Neural progenitor cell (in vitro differentiated cells): ENCODE measurements at regions not wholly inside any gene's neighbourhood (a gene's known extent, or its start where the extent isn't known, plus 50 kb on each side); places are given as distances from the start of the nearest gene placed in this dataset.

Experiments used
- DNase-seq: peaks from one replicate; pipeline ENCODE4 v3.0.0-alpha.2; 2016; ENCODE audit warnings: low spot score
- H2AFZ ChIP-seq: fragments of 200-600 bp; sonication (generic); replicated peaks from 2 replicates; pipeline ENCODE4 v1.6.1; 2016; ENCODE audit warnings: antibody characterized with exemption
- H3F3A ChIP-seq: fragments of 200-600 bp; sonication (generic); 2 replicates; pipeline ENCODE4 v1.6.1; 2016; ENCODE audit warnings: antibody characterized with exemption, low read depth
- H3K27ac ChIP-seq: fragments of 200-600 bp; sonication (generic); 2 replicates; pipeline ENCODE4 v1.5.1; 2016; ENCODE audit warnings: mild to moderate bottlenecking
- H3K27me3 ChIP-seq: fragments of 200-600 bp; sonication (generic); 2 replicates; pipeline ENCODE4 v1.6.1; 2016; ENCODE audit warnings: mild to moderate bottlenecking, moderate library complexity
- H3K36me3 ChIP-seq: fragments of 200-600 bp; sonication (generic); 2 replicates; pipeline ENCODE4 v1.5.1; 2016
- H3K4me1 ChIP-seq: fragments of 200-600 bp; sonication (generic); 2 replicates; pipeline ENCODE4 v1.6.1; 2016; ENCODE audit warnings: mixed run types
- H3K4me2 ChIP-seq: fragments of 200-600 bp; sonication (generic); 2 replicates; pipeline ENCODE4 v1.6.1; 2016
- H3K4me3 ChIP-seq: fragments of 200-600 bp; sonication (generic); 2 replicates; pipeline ENCODE4 v1.5.1; 2016
- H3K79me2 ChIP-seq: fragments of 200-600 bp; sonication (generic); 2 replicates; pipeline ENCODE4 v1.6.1; 2016; ENCODE audit warnings: low read depth
- H3K9ac ChIP-seq: fragments of 200-600 bp; sonication (generic); 2 replicates; pipeline ENCODE4 v1.6.1; 2016
- H3K9me3 ChIP-seq: fragments of 200-600 bp; sonication (generic); 2 replicates; pipeline ENCODE4 v1.5.1; 2016; ENCODE audit warnings: low read depth
- H4K20me1 ChIP-seq: fragments of 200-600 bp; sonication (generic); 2 replicates; pipeline ENCODE4 v1.6.1; 2016; ENCODE audit warnings: low read depth
- H3K27ac Mint-ChIP-seq: 3 replicates; pipeline ENCODE4 v1.8.0; 2021; ENCODE audit warnings: mixed read lengths
- H3K27me3 Mint-ChIP-seq: 2 replicates; pipeline ENCODE4 v1.8.0; 2022; ENCODE audit warnings: low read depth, mild to moderate bottlenecking, inconsistent platforms, moderate library complexity, mixed read lengths; ENCODE audit not compliant: insufficient read depth
- H3K36me3 Mint-ChIP-seq: 3 replicates; pipeline ENCODE4 v1.8.0; 2021; ENCODE audit warnings: mixed read lengths
- H3K4me1 Mint-ChIP-seq: 3 replicates; pipeline ENCODE4 v1.8.0; 2021; ENCODE audit warnings: mixed read lengths
- H3K4me3 Mint-ChIP-seq: 3 replicates; pipeline ENCODE4 v1.8.0; 2021; ENCODE audit warnings: mild to moderate bottlenecking, moderate library complexity, mixed read lengths
- H3K9me3 Mint-ChIP-seq: 3 replicates; pipeline ENCODE4 v1.8.0; 2020; ENCODE audit warnings: mixed read lengths
- CTCF ChIP-seq: fragments of 200-600 bp; sonication (generic); IDR thresholded peaks from 2 replicates; pipeline ENCODE4 v1.5.1; 2017; ENCODE audit warnings: antibody characterized with exemption, mild to moderate bottlenecking
- EZH2 ChIP-seq: fragments of 200-600 bp; sonication (generic); IDR thresholded peaks from 2 replicates; pipeline ENCODE4 v1.6.1; 2017; ENCODE audit warnings: antibody characterized with exemption, mild to moderate bottlenecking, moderate library complexity
- EZH2phosphoT487 ChIP-seq: fragments of 200-600 bp; sonication (generic); IDR thresholded peaks from 2 replicates; pipeline ENCODE4 v1.6.1; 2017; ENCODE audit warnings: antibody characterized with exemption

- Histone ChIP-seq H4K20me1 (no peaks in the 10 kb centered on the region), H3K4me1 (peaks cover 15% of the 10 kb centered on the region), H2AFZ (peak overlapping the region; percentile 34), H3K36me3 (no peaks in the 10 kb centered on the region), H3K4me3 (no peak overlapping the region), H3K4me2 (no peak overlapping the region), H3K9me3 (no peaks in the 10 kb centered on the region), H3K9ac (no peak overlapping the region), H3F3A (no peaks in the 10 kb centered on the region), H3K27me3 (no peaks in the 10 kb centered on the region), H3K79me2 (no peaks in the 10 kb centered on the region), H3K27ac (no peak overlapping the region)
- Mint-ChIP-seq H3K36me3 (no peaks in the 10 kb centered on the region), H3K9me3 (peaks cover 2% of the 10 kb centered on the region), H3K27me3 (no peaks in the 10 kb centered on the region), H3K4me3 (no peak overlapping the region), H3K27ac (no peak overlapping the region), H3K4me1 (peaks cover 43% of the 10 kb centered on the region)
- TF ChIP-seq EZH2phosphoT487 (no peak), EZH2 (no peak), CTCF (no peak)
- DNase-seq: no peak
Observed at GRCh38 chr3:89046661-89047060, 60.8 kb upstream of the EPHA3 start.

- no peaks in the 10 kb centered on the region for H3F3A ChIP-seq
- peaks cover 26% of the 10 kb centered on the region for H3K4me1 Mint-ChIP-seq
- no peak overlapping the region for H3K4me3 ChIP-seq
- H3K27me3 Mint-ChIP-seq: peaks cover 2% of the 10 kb centered on the region
- no peak overlapping the region for H3K27ac ChIP-seq
- TF ChIP-seq EZH2phosphoT487 (no peak), CTCF (peak; percentile 47)
- H3K9me3 Mint-ChIP-seq: peaks cover 2% of the 10 kb centered on the region
- no peaks in the 10 kb centered on the region for H4K20me1 ChIP-seq
- H3K79me2 ChIP-seq: no peaks in the 10 kb centered on the region
- H3K9ac ChIP-seq: no peak overlapping the region
- H3K27ac Mint-ChIP-seq: no peak overlapping the region
- H3K27me3 ChIP-seq: no peaks in the 10 kb centered on the region
- no peak overlapping the region for H3K4me3 Mint-ChIP-seq
- DNase-seq: peak; percentile 39
- no peak overlapping the region for H2AFZ ChIP-seq
- H3K4me2 ChIP-seq: no peak overlapping the region
- no peaks in the 10 kb centered on the region for H3K36me3 Mint-ChIP-seq
- no peaks in the 10 kb centered on the region for H3K4me1 ChIP-seq
- no peaks in the 10 kb centered on the region for H3K9me3 ChIP-seq
- H3K36me3 ChIP-seq: no peaks in the 10 kb centered on the region
Observed at GRCh38 chr3:89049119-89049518, 58.3 kb upstream of the EPHA3 start.

GRCh38 chr3:89052386-89052785, 55.0 kb upstream of the EPHA3 start:
- H3K27me3 ChIP-seq: no peaks in the 10 kb centered on the region
- H3K4me2 ChIP-seq: no peak overlapping the region
- Mint-ChIP-seq H3K36me3 (no peaks in the 10 kb centered on the region), H3K4me3 (no peak overlapping the region), H3K9me3 (peaks cover 4% of the 10 kb centered on the region), H3K27ac (no peak overlapping the region), H3K27me3 (peaks cover 2% of the 10 kb centered on the region), H3K4me1 (no peaks in the 10 kb centered on the region)
- H3F3A ChIP-seq: no peaks in the 10 kb centered on the region
- no peaks in the 10 kb centered on the region for H3K36me3 ChIP-seq
- no peak overlapping the region for H3K27ac ChIP-seq
- H2AFZ ChIP-seq: no peak overlapping the region
- H3K4me3 ChIP-seq: no peak overlapping the region
- DNase-seq: no peak
- peaks cover 6% of the 10 kb centered on the region for H3K4me1 ChIP-seq
- no peaks in the 10 kb centered on the region for H4K20me1 ChIP-seq
- H3K9ac ChIP-seq: no peak overlapping the region
- no peaks in the 10 kb centered on the region for H3K79me2 ChIP-seq
- H3K9me3 ChIP-seq: no peaks in the 10 kb centered on the region
- TF ChIP-seq EZH2phosphoT487: no peak
- no peak for TF ChIP-seq CTCF
- no peak for TF ChIP-seq EZH2

GRCh38 chr3:89057398-89057797, 50.0 kb upstream of the EPHA3 start:
- Mint-ChIP-seq H3K4me1 (no peaks in the 10 kb centered on the region), H3K36me3 (no peaks in the 10 kb centered on the region), H3K4me3 (no peak overlapping the region), H3K9me3 (peaks cover 2% of the 10 kb centered on the region), H3K27ac (no peak overlapping the region), H3K27me3 (peaks cover 2% of the 10 kb centered on the region)
- Histone ChIP-seq H3F3A (no peaks in the 10 kb centered on the region), H3K36me3 (no peaks in the 10 kb centered on the region), H3K9ac (no peak overlapping the region), H2AFZ (no peak overlapping the region), H3K4me1 (peaks cover 6% of the 10 kb centered on the region), H3K9me3 (no peaks in the 10 kb centered on the region), H3K4me2 (no peak overlapping the region), H4K20me1 (no peaks in the 10 kb centered on the region), H3K27ac (no peak overlapping the region), H3K4me3 (no peak overlapping the region), H3K27me3 (no peaks in the 10 kb centered on the region), H3K79me2 (no peaks in the 10 kb centered on the region)
- TF ChIP-seq EZH2phosphoT487 (no peak), EZH2 (no peak), CTCF (no peak)
- no peak for DNase-seq
